ENCODE measurements at regions not wholly inside any gene's neighbourhood (a gene's known extent, or its start where the extent isn't known, plus 50 kb on each side); places are given as distances from the start of the nearest gene placed in this dataset.

- CTCF ChIA-PET, result no interaction called here
- no peak for TF ChIP-seq CTCF (IDR thresholded peaks at IDR 0.05; ENCODE audit: insufficient read depth, low read depth, low read length)
- Histone ChIP-seq H3K4me3 (ENCODE audit: low read depth, low read length) (no peak overlapping the region), H3K36me3 (ENCODE audit: control insufficient read depth, insufficient read depth, low read length) (peaks cover 22% of the 10 kb centered on the region), H3K27me3 (ENCODE audit: control insufficient read depth, insufficient read depth, low read length) (no peaks in the 10 kb centered on the region)
- POLR2A ChIA-PET, result no interaction called here
- no peak for DNase-seq (ENCODE audit: low read depth)
Measured at GRCh38 chr2:74083750-74084149, 64.0 kb downstream of the BOLA3 start.
